Trophoblast cell (in vitro differentiated cells and primary cell): ENCODE measurements at regions not wholly inside any gene's neighbourhood (a gene's known extent, or its start where the extent isn't known, plus 50 kb on each side); places are given as distances from the start of the nearest gene placed in this dataset.
A peak's percentile ranks its signal among the peaks of the same experiment; 100 is the strongest.

ENCODE experiments used
- DNase-seq, 2 donors: peaks; one replicate each; pipeline ENCODE4 v3.0.0-alpha.2; 2016
- H2AFZ ChIP-seq: 2 replicates; pipeline ENCODE4 v1.6.1; 2013; ENCODE audit warnings: low read length, moderate library complexity, mild to moderate bottlenecking; ENCODE audit not compliant: insufficient read depth, poor library complexity
- H2AK5ac ChIP-seq: 2 replicates; pipeline ENCODE4 v1.6.1; 2013; ENCODE audit warnings: mild to moderate bottlenecking, low read length
- H2BK120ac ChIP-seq: 2 replicates; pipeline ENCODE4 v1.6.1; 2013; ENCODE audit warnings: low read length, mild to moderate bottlenecking, moderate library complexity; ENCODE audit not compliant: insufficient read depth, poor library complexity
- H2BK12ac ChIP-seq: 2 replicates; pipeline ENCODE4 v1.6.1; 2013; ENCODE audit warnings: mild to moderate bottlenecking, low read length, moderate library complexity
- H2BK5ac ChIP-seq: 2 replicates; pipeline ENCODE4 v1.6.1; 2013; ENCODE audit warnings: low read length, low read depth, moderate library complexity, mild to moderate bottlenecking; ENCODE audit not compliant: poor library complexity
- H3K14ac ChIP-seq: 2 replicates; pipeline ENCODE4 v1.6.1; 2013; ENCODE audit warnings: mild to moderate bottlenecking, low read length
- H3K18ac ChIP-seq: 2 replicates; pipeline ENCODE4 v1.6.1; 2013; ENCODE audit warnings: mild to moderate bottlenecking, low read length
- H3K23ac ChIP-seq: 2 replicates; pipeline ENCODE4 v1.6.1; 2013; ENCODE audit warnings: low read length
- H3K27ac ChIP-seq: 2 replicates; pipeline ENCODE4 v1.5.1; 2013; ENCODE audit warnings: low read depth, mild to moderate bottlenecking, inconsistent platforms, low read length, moderate library complexity
- H3K27me3 ChIP-seq: 2 replicates; pipeline ENCODE4 v1.6.1; 2013; ENCODE audit warnings: inconsistent platforms, mild to moderate bottlenecking, low read length, moderate library complexity; ENCODE audit not compliant: insufficient read depth
- H3K36me3 ChIP-seq, 2 experiments: 1 replicate in 1 of 2; 2 replicates in 1 of 2; pipeline ENCODE4 v1.6.1; 2013; ENCODE audit warnings: low read length in 2 of 2, mild to moderate bottlenecking in 2 of 2, moderate library complexity in 1 of 2; ENCODE audit not compliant: insufficient read depth in 2 of 2, control insufficient read depth in 1 of 2
- H3K4ac ChIP-seq: 2 replicates; pipeline ENCODE4 v1.6.1; 2013; ENCODE audit warnings: low read depth, mild to moderate bottlenecking, low read length, moderate library complexity
- H3K4me1 ChIP-seq, 2 experiments: 1 replicate in 1 of 2; 2 replicates in 1 of 2; pipeline ENCODE4 v1.6.1; 2013; ENCODE audit warnings: low read length in 2 of 2, mild to moderate bottlenecking in 2 of 2, moderate library complexity in 1 of 2; ENCODE audit not compliant: insufficient read depth in 2 of 2, control insufficient read depth in 1 of 2
- H3K4me2 ChIP-seq: 2 replicates; pipeline ENCODE4 v1.6.1; 2013; ENCODE audit warnings: inconsistent platforms, mild to moderate bottlenecking, low read length, moderate library complexity
- H3K4me3 ChIP-seq: 2 replicates; pipeline ENCODE4 v1.5.1; 2013; ENCODE audit warnings: mild to moderate bottlenecking, low read depth, low read length, inconsistent platforms
- H3K79me1 ChIP-seq: one replicate; pipeline ENCODE4 v1.6.1; 2013; ENCODE audit warnings: low read length
- H3K79me2 ChIP-seq: 2 replicates; pipeline ENCODE4 v1.6.1; 2013; ENCODE audit warnings: low read length, mild to moderate bottlenecking; ENCODE audit not compliant: control insufficient read depth, insufficient read depth, poor library complexity
- H3K9ac ChIP-seq: 2 replicates; pipeline ENCODE4 v1.6.1; 2013; ENCODE audit warnings: mild to moderate bottlenecking, low read length
- H3K9me3 ChIP-seq: 2 replicates; pipeline ENCODE4 v1.6.1; 2013; ENCODE audit warnings: low read depth, mild to moderate bottlenecking, control low read depth, inconsistent platforms, low read length; ENCODE audit not compliant: insufficient read depth
- H4K12ac ChIP-seq: 2 replicates; pipeline ENCODE4 v1.6.1; 2013; ENCODE audit warnings: low read depth, mild to moderate bottlenecking, low read length, moderate library complexity
- H4K8ac ChIP-seq: 2 replicates; pipeline ENCODE4 v1.6.1; 2013; ENCODE audit warnings: low read depth, mild to moderate bottlenecking, low read length, moderate library complexity
- H4K91ac ChIP-seq: one replicate; pipeline ENCODE4 v1.6.1; 2013; ENCODE audit warnings: low read depth, mild to moderate bottlenecking, low read length, moderate library complexity
- WGBS: extraction: QIAGEN DNeasy Blood & Tissue Kit; methylation state at CpG from one replicate; pipeline ENCODE4 v1.1.7; 2013; ENCODE audit warnings: missing lambda C conversion rate; ENCODE audit not compliant: insufficient read length, insufficient coverage; ENCODE audit errors: extremely low coverage; 5-methylcytosine and 5-hydroxymethylcytosine counted together

DNA sequence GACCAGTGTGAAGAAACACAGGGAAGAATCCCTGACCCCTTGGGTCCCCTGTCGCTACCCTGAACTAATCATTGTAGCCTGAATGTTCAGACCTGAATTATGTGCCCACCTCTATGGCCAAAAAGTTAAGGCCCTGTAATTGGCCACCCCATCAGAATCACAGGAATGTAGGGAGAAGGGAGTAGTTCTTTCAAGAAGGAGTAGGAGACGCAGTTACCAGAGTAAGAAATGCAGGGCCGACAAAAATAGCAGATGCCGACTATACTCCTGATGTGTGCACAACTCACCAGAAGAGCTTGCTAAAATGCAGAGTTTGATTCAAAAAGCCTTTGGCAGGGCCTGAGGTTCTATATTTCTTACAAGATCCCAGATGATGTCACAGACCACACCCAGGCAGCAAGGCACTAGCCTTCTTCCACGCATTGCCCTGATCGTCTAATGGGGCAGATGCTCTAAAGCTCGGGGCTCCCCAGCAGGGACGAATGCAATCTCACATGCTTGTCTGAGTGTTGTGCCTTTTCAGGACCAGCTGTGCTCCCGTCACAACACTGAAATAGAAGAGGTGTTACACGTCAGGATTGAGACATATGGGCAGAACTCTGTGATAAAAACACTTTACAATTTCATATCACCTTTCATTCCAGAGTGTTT lies 161.0 kb upstream of the FAM241A start:
- WGBS = no CpG with 5 or more reads among the region's 10 CpGs
- Histone ChIP-seq H2AFZ (no peak overlapping the region), H3K4me1 (no peaks in the 10 kb centered on the region)

GRCh38 chr4:111985426-111985825 lies 159.8 kb upstream of the FAM241A start:
- no peak overlapping the region for H3K18ac ChIP-seq
- no peak overlapping the region for H2BK120ac ChIP-seq
- H3K79me2 ChIP-seq = no peaks in the 10 kb centered on the region
- H2AK5ac ChIP-seq = no peak overlapping the region
- H3K4me1 ChIP-seq = no peaks in the 10 kb centered on the region
- H3K4ac ChIP-seq = no peak overlapping the region
- no peaks in the 10 kb centered on the region for H3K79me1 ChIP-seq
- H3K23ac ChIP-seq = no peak overlapping the region
- no peak overlapping the region for H2BK12ac ChIP-seq
- no peak overlapping the region for H3K4me3 ChIP-seq
- H3K4me2 ChIP-seq = no peak overlapping the region
- H3K9ac ChIP-seq = no peak overlapping the region
- H4K8ac ChIP-seq = no peak overlapping the region
- H2BK5ac ChIP-seq = no peak overlapping the region
- no peak overlapping the region for H3K14ac ChIP-seq
- H3K9me3 ChIP-seq = no peaks in the 10 kb centered on the region
- H3K27ac ChIP-seq = no peak overlapping the region
- H4K91ac ChIP-seq = no peak overlapping the region
- H3K36me3 ChIP-seq = no peaks in the 10 kb centered on the region
- H3K27me3 ChIP-seq = no peaks in the 10 kb centered on the region
- WGBS = no CpG with 5 or more reads among the region's 2 CpGs
- DNase-seq = peak; percentile 51 to 74
- H2AFZ ChIP-seq = no peak overlapping the region
- H4K12ac ChIP-seq = no peak overlapping the region

More for the DNA sequence above, 161.0 kb upstream of the FAM241A start:
- H2BK12ac ChIP-seq = no peak overlapping the region
- no peak overlapping the region for H2AK5ac ChIP-seq
- no peak overlapping the region for H4K8ac ChIP-seq
- no peak overlapping the region for H3K23ac ChIP-seq
- H3K9ac ChIP-seq = no peak overlapping the region
- H3K27ac ChIP-seq = no peak overlapping the region
- H4K91ac ChIP-seq = no peak overlapping the region
- no peak overlapping the region for H3K4ac ChIP-seq
- no peak overlapping the region for H3K14ac ChIP-seq
- H3K79me1 ChIP-seq = no peaks in the 10 kb centered on the region
- no peak overlapping the region for H2BK5ac ChIP-seq
- no peak overlapping the region for H3K4me3 ChIP-seq
- H3K4me2 ChIP-seq = no peak overlapping the region
- no peaks in the 10 kb centered on the region for H3K9me3 ChIP-seq
- no peak overlapping the region for H3K18ac ChIP-seq
- no peak overlapping the region for H2BK120ac ChIP-seq
- no peak for DNase-seq
- no peaks in the 10 kb centered on the region for H3K36me3 ChIP-seq
- no peaks in the 10 kb centered on the region for H3K79me2 ChIP-seq
- no peak overlapping the region for H4K12ac ChIP-seq
- no peaks in the 10 kb centered on the region for H3K27me3 ChIP-seq

DNA sequence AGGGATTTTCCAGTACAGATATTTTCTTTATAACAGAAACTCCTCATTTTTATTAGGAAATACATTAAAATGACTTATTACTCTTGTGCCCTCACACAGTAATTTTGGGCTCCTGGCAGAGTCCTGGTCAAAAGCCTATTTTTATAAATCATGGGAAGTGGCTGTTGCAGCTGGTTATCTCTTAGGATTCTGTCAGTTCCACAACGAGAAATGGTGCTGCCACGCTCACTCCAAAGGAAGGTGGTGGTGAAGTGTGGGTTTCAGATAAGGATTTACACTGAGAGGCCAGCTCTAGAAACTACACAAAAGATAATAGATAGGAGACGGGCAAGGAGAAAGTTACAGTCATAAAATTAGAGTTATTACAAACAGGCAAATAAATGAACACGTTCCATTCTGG lies 159.2 kb upstream of the FAM241A start:
- H2AFZ ChIP-seq = no peak overlapping the region
- H3K9ac ChIP-seq = no peak overlapping the region
- no CpG with 5 or more reads among the region's 4 CpGs for WGBS
- no peak overlapping the region for H3K14ac ChIP-seq
- no peak overlapping the region for H4K8ac ChIP-seq
- no peak overlapping the region for H3K27ac ChIP-seq
- H2BK12ac ChIP-seq = no peak overlapping the region
- DNase-seq = no peak
- no peak overlapping the region for H3K23ac ChIP-seq
- no peaks in the 10 kb centered on the region for H3K79me1 ChIP-seq
- H2BK5ac ChIP-seq = no peak overlapping the region
- H3K4me2 ChIP-seq = no peak overlapping the region
- H3K4ac ChIP-seq = no peak overlapping the region
- H4K12ac ChIP-seq = no peak overlapping the region
- no peaks in the 10 kb centered on the region for H3K4me1 ChIP-seq
- no peaks in the 10 kb centered on the region for H3K9me3 ChIP-seq
- no peaks in the 10 kb centered on the region for H3K27me3 ChIP-seq
- H2AK5ac ChIP-seq = no peak overlapping the region
- no peak overlapping the region for H3K4me3 ChIP-seq
- no peak overlapping the region for H2BK120ac ChIP-seq
- H3K18ac ChIP-seq = no peak overlapping the region
- no peaks in the 10 kb centered on the region for H3K36me3 ChIP-seq
- no peaks in the 10 kb centered on the region for H3K79me2 ChIP-seq
- no peak overlapping the region for H4K91ac ChIP-seq

GRCh38 chr4:111988514-111988913 lies 156.7 kb upstream of the FAM241A start:
- no peak for DNase-seq
- no peak overlapping the region for H3K27ac ChIP-seq
- WGBS = no CpG with 5 or more reads among the region's 3 CpGs

More at GRCh38 chr4:111988514-111988913, 156.7 kb upstream of the FAM241A start:
- H2AFZ ChIP-seq = no peak overlapping the region
- no peak overlapping the region for H4K8ac ChIP-seq
- no peak overlapping the region for H3K4me2 ChIP-seq
- no peak overlapping the region for H2AK5ac ChIP-seq
- no peaks in the 10 kb centered on the region for H3K27me3 ChIP-seq
- H3K9ac ChIP-seq = no peak overlapping the region
- no peak overlapping the region for H3K23ac ChIP-seq
- no peak overlapping the region for H2BK12ac ChIP-seq
- H4K91ac ChIP-seq = no peak overlapping the region
- no peak overlapping the region for H2BK5ac ChIP-seq
- H3K79me2 ChIP-seq = no peaks in the 10 kb centered on the region
- no peaks in the 10 kb centered on the region for H3K4me1 ChIP-seq
- no peaks in the 10 kb centered on the region for H3K9me3 ChIP-seq
- no peak overlapping the region for H2BK120ac ChIP-seq
- H3K4ac ChIP-seq = no peak overlapping the region
- H4K12ac ChIP-seq = no peak overlapping the region
- no peak overlapping the region for H3K4me3 ChIP-seq
- no peak overlapping the region for H3K18ac ChIP-seq
- H3K14ac ChIP-seq = no peak overlapping the region
- H3K36me3 ChIP-seq = no peaks in the 10 kb centered on the region
- no peaks in the 10 kb centered on the region for H3K79me1 ChIP-seq
